Uterus (tissue), 2 donors: ENCODE measurements at regions not wholly inside any gene's neighbourhood (a gene's known extent, or its start where the extent isn't known, plus 50 kb on each side); places are given as distances from the start of the nearest gene placed in this dataset.

Experiments
- CTCF ChIP-seq, 4 experiments: fragments of 200-600 bp in 2 of 4; fragments of 450-650 bp in 2 of 4; sonication (generic) in 2 of 4; IDR thresholded peaks; one replicate each; pipeline ENCODE4 v1.5.1; 2016 to 2019; ENCODE audit warnings: antibody characterized with exemption in 4 of 4, mild to moderate bottlenecking in 2 of 4, moderate library complexity in 1 of 4
- POLR2A ChIP-seq, 2 donors: fragments of 450-650 bp; IDR thresholded peaks; one replicate each; pipeline ENCODE4 v1.6.1; 2016; ENCODE audit warnings: antibody characterized with exemption in 2 of 2, mild to moderate bottlenecking in 1 of 2, moderate library complexity in 1 of 2

GRCh38 chr4:120139392-120139791 lies 72.7 kb upstream of the MAD2L1 start:
- TF ChIP-seq POLR2A (IDR thresholded peaks at IDR 0.05) (no peak), CTCF (IDR thresholded peaks at IDR 0.05) (no peak)
